HG02885 (cell line): ENCODE measurements at regions not wholly inside any gene's neighbourhood (a gene's known extent, or its start where the extent isn't known, plus 50 kb on each side); places are given as distances from the start of the nearest gene placed in this dataset.

Experiments
- ATAC-seq: cut with Tn5 transposase; IDR thresholded peaks from one replicate; pipeline ENCODE4 v1.9.1; 2021; ENCODE audit warnings: mild to moderate bottlenecking; ENCODE audit not compliant: unreplicated experiment, poor library complexity

DNA sequence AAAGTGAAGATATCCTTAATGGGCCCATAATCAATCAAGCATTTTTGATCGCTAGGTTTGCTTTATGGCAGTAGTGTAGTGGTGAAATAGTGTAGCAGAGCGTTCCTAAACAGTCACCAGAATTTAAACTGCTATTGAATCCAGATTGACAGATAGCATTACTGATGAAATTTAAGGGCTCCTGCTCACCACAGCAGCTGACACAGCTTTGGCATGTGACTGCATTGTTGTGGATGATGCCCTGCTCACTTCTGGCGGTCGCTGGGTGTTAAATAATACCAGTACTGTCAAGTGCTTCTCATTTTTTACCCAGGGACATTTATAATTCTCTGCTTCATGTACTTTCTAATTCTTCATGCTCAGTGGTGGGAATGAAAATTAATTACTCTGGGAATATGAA is 102.0 kb upstream of the ARHGAP24 start:
- no peak for ATAC-seq

- ATAC-seq: no peak
These were observed 98.7 kb upstream of the ARHGAP24 start for GRCh38 chr4:85376285-85376684.

DNA sequence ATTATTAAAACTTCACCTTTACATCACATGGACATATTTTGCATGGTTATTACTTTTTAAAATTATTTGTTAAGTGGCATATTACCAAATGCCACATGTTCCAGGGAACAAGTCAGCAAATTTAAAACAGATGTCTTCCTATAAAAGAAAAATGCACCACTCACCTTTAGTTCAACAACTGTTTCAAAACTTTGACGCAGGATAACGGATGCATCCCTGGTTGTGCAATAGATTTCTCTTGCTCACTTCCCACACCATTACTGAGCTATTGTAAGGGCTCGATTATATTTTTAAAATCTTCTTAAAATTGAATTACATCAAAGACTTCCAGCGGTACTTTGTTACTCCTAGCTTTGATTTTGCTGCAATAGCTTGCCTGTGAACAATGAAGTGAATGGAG is 93.0 kb upstream of the ARHGAP24 start:
- no peak for ATAC-seq

- no peak for ATAC-seq
These were observed 83.9 kb upstream of the ARHGAP24 start for GRCh38 chr4:85391071-85391470.

GRCh38 chr4:85391589-85392410 is 83.2 kb upstream of the ARHGAP24 start:
- peak; percentile 88 for ATAC-seq

DNA sequence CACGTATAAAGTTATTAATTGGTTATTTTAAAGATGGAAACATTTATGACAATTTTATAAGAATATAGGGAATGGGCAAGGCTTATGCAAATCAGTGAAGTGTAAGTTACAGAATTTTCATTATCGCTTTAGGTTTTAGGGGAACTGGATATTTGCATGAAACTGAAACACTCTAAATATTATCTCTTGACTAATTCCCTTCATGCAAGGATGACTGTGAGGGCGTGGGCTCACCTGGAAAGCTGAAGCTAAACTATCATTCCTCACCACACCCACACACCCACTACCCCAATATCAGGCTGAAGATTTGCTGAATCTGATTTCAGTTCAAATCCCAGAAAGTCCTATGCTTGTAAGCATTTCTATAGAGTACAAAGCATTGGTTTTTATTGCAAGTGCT is 81.7 kb upstream of the ARHGAP24 start:
- ATAC-seq: peak; percentile 65

GRCh38 chr4:85398276-85398675 is 76.7 kb upstream of the ARHGAP24 start:
- no peak for ATAC-seq

- ATAC-seq: peak; percentile 89
These were observed 75.7 kb upstream of the ARHGAP24 start for GRCh38 chr4:85399270-85399669.

DNA sequence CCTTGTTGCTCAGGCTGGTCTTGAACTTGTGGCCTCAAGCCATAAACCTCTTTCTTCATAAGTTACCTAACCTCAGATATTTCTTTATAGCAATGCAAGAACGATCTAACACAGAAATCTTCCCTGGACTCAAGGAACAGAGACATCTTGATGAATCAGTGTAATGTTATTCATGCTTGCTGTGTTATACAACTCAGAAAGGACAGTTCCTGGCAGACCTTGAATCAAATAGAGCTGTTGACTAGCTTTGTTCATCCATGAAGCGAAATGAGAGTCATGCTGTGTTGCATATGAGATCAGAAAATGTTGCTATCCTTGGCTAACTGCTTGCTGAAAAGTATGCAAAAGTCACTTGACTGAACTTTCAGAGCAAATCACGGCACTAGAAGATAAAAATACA is 72.6 kb upstream of the ARHGAP24 start:
- no peak for ATAC-seq

DNA sequence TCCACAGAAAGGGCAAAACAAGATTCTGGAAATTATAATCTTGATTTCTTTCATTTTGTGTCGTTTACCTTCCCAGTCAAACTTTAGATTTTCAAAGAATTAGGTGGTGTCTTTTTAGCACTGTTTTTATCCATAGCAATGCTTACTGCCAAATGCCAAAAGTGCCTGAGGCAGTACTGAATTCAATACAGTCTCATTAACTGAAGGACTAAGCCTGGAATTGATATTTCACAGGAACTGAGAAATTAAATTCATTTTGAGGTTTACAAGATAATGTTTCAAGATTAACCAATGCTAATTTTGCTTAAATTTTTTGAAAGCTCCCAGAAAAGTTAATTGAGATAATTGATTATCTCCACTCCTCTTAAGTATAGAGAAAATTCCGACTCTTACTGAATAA is 68.8 kb upstream of the ARHGAP24 start:
- ATAC-seq: no peak

DNA sequence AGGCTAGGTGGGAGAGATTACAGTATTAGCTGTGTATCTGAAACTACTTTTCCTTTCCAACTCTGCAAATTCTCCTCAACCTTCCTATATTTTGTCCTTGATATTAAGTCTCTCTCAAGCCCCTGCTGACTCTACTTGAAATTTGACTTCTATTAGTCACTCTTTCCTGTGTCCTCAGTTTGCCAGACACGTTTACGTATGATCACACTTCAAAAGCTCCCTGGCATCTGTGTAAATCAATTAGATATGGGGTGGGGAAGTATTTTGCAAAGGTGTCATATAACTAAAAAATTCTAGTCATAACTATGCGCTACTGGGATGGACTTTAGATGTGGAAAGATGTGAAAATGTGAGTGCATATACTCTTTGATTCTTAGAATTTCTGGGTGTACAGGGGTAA is 67.4 kb upstream of the ARHGAP24 start:
- ATAC-seq: no peak

DNA sequence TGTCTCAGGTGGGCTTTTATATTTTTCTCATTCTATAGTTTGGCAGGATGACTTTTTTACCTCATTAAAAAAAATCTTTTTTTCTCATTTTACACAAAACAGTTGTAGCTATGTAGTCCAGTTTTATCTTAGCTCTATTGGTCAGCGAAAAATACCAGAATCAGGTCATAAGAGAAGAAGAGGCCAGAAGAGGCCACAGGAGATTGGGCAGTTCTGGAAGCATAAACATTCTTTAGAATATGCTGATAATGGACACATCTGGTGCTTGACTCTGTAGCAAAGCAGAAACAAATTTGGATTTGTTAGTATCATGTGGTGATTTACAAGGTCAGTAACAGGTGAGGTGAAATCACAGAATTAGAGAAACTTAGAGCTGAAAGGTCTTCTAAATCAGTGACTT is 66.6 kb upstream of the ARHGAP24 start:
- no peak for ATAC-seq

DNA sequence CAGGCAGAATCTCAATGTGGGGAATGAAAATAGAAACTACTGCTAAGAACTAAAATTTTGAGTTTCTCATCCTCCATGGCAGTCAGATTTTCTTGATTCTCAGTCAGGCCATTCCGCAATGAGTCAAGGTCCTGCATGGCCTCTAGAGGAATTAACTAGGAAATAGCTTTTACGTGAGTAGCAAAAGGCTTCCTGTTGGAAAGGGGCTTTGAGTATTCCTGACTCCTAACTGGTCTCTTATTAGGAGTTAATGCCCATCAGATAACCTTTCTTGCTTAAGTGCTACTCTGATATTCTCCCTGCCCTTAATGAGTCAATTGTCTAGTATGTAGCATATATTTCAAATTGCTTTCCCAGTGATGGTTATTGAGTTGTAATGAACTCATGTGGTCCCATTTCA is 65.7 kb upstream of the ARHGAP24 start:
- ATAC-seq: no peak

DNA sequence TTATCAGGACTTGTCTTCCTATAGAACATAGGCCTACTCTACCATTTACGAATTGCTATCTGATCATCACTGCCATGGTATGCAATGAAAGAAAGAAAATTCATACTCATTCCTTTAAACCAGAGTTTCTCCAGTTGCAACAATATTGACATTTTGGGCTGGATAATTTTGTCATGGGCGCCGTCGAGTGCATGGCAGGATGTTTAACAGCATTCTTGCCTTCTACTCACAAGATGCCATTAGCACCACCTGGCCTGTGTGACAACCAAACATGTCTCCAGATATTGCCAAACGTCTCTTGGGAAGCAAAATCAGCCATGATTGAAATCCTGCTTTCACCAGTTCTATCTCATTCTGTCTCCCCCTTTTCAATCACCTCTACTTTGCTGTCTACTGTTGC is 63.6 kb upstream of the ARHGAP24 start:
- ATAC-seq: no peak

DNA sequence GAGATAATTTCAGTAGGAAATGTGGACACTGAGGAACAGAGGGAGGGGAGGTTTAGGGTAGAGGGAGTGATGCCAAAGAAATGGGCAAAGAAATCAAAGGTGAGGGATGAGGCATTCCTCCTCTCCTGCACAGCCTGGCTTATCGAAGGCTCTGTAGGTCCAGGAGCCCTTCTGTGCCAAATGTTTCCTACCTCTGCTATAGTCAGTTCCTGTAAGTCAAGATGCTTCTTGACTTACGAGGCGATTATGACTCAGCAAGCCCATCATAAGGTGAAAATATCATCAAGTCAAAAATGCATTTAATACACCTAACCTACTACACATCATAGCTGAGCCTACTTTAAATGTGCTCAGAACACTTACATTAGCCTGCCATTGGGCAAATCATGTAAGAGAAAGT is 60.0 kb upstream of the ARHGAP24 start:
- ATAC-seq: no peak

DNA sequence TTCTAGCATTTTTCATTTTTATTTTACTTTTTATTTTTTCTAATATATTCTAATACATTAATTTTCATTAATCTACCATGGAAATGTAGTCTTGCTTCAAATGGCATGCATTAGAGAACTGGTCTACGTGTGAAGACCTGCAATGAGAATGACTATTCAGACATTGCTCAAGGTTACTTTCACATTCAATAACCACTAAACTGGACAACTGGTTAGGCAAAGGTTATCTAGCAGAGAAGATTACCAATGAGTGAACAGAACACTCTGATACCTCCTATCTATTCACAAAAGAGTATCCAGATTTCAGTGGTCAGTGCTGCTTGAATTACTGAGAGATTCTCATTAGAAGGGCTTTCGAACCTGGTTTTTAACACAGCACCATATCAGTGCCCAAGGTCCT is 58.9 kb upstream of the ARHGAP24 start:
- no peak for ATAC-seq

DNA sequence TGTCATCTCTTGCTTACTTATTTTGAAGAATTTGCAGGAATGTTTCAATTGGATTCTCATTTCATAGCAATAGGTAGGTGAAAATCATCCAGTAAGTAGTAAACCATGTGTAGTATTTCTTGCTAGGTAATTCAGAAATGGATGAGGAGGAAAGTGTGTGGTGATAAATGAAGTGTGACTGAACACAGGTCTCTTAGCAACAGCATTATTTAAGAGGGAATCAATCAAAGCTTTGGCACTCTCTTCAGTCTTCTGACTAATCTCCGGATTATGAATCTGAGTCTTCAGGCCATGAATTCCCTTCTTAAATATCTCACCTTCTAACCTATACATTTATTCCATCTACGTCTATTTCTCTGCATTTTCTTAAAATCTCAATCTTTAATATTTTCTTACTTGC is 55.8 kb upstream of the ARHGAP24 start:
- ATAC-seq: no peak

DNA sequence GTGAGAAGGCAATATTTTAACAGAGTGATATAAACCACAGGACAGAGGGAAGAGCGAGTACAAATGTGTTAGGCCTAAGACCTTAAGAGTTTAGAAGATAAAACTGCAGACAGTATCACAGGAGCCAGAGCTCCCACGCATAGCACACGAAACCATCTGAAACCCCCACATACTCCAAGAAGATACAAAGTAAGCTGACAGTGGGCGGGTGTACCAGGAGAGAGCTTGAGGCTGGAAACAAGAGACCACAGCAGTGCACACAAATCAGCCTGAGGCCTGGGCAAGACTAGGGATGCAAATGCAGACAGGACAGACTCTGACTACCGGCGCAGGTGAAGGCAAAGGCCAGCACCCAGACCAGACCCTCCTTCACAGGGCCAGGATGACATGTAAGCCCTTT is 54.1 kb upstream of the ARHGAP24 start:
- peak; percentile 83 for ATAC-seq

GRCh38 chr4:85423431-85423830 is 51.5 kb upstream of the ARHGAP24 start:
- peak; percentile 37 for ATAC-seq
